ENCODE measurements at regions not wholly inside any gene's neighbourhood (a gene's known extent, or its start where the extent isn't known, plus 50 kb on each side); places are given as distances from the start of the nearest gene placed in this dataset.

DNA sequence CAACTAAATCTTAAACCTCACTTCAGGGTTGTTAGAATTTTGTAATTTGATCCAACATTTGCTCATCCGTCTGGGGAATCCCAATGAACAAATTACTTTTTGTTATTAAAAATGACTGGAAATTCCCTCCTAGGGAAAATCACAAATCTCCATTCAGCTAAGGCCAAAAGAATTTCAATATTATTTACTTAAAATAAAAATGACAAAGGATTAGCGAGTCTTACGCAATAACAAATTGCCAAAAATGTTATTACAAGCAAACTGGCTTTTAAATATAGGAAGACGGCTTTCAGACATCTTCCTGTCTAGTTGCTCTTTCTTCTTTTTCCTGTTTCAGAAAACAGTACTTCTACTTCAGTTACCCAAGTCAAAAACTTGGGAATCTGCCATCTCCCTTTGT, 92.4 kb upstream of the TSPAN8 start:
- ATAC-seq (no peak), DNase-seq (no peak)
- intact Hi-C loops (cut with DNase I, micrococcal nuclease), result no loop called here

- ATAC-seq (no peak), DNase-seq (no peak)
- intact Hi-C loops (cut with DNase I, micrococcal nuclease), result no loop called here
Observed at GRCh38 chr12:71243370-71243769, 85.6 kb upstream of the TSPAN8 start.

- intact Hi-C loops (cut with DNase I, micrococcal nuclease), result no loop called here
Observed at GRCh38 chr12:71242511-71242910, 84.7 kb upstream of the TSPAN8 start.

DNA sequence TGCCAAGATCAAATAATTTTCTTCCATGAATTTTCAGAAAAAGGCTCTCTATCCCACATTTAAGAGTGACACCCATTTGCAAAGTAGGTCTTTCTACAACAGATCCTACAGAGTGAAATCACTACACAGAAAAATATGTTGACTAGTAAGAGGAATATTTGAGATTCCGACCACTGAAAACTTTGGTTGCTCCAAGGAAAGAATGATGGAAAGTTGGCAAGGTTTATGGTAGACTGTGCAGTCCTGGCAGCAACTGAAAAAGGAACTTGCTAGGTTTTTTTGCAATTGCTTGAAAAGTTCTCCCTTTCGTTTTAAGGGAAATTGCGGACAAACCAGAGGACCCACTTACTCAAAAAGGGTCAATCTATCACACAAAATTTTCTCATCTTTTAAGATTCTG, 83.1 kb upstream of the TSPAN8 start:
- no peak for ATAC-seq
- intact Hi-C loops (cut with DNase I, micrococcal nuclease), result no loop called here
- no peak for DNase-seq

More at GRCh38 chr12:71242511-71242910, 84.7 kb upstream of the TSPAN8 start:
- no peak for DNase-seq
- ATAC-seq, result no peak

GRCh38 chr12:71239731-71240130, 81.9 kb upstream of the TSPAN8 start:
- DNase-seq (no peak), ATAC-seq (no peak)
- intact Hi-C loops (cut with DNase I, micrococcal nuclease), result no loop called here

- DNase-seq, result no peak
- ATAC-seq, result no peak
- intact Hi-C loops (cut with DNase I, micrococcal nuclease), result no loop called here
Observed at GRCh38 chr12:71237128-71237527, 79.3 kb upstream of the TSPAN8 start.

GRCh38 chr12:71236133-71236660, 78.4 kb upstream of the TSPAN8 start:
- ATAC-seq, result no peak
- no peak for DNase-seq
- intact Hi-C loops (cut with DNase I, micrococcal nuclease), result no loop called here

DNA sequence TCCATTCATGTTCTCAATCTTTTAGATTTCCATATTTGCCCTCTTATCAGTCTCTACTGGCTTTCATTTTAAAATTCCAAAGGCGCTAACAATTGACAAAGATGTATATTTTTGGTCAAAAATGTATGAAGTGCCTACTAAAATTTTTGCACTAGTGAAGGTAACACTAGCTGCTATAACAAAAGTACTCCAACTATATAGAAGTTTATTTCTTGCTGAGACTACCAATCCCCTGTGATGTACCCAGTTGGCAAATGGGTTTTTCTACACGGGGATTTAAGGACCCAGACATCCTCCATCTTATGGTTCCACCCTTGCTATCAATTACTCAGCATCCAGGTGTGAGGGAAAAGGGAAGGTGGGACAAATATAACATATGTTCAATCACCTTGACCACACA, 75.3 kb upstream of the TSPAN8 start:
- no peak for ATAC-seq
- DNase-seq, result no peak
- intact Hi-C loops (cut with DNase I, micrococcal nuclease), result no loop called here

DNA sequence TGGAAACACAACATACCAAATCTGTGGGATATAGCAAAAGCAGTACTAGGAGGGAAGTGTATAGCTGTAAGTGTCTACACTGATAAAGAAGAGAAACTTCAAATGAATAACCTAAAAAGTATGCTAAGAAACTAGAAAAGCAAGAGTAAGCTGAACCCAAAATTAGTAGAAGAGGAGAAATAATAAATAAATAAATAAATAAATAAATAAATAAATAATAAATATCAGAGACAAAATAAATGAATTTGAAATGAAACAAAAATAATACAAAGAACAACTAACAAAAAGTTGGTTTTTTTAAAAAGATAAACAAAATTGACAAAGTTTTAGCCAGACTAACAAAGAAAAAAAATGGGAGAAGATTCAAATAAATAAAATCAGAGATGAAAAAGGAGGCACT, 72.7 kb upstream of the TSPAN8 start:
- intact Hi-C loops (cut with DNase I, micrococcal nuclease), result no loop called here
- no peak for ATAC-seq
- no peak for DNase-seq

DNA sequence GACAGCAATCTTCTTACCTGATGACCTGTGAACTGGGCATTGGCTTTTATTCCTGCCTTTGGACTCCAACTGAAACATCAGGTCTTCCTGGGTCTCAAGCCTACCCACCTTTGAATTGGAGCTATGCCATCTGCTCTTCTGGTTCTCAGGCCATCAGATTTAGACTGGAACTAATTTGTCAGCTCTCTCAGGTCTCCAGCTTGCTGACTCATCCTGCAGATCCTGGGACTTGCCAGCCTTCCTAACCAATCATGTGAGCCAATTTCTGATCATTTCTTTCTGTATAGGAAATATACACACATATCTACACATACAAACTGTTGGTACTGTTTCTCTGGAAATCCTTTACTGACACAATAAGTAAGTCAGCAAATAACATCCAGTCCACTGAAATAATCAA, 65.3 kb upstream of the TSPAN8 start:
- ATAC-seq, result no peak
- intact Hi-C loops (cut with DNase I, micrococcal nuclease), result no loop called here

DNA sequence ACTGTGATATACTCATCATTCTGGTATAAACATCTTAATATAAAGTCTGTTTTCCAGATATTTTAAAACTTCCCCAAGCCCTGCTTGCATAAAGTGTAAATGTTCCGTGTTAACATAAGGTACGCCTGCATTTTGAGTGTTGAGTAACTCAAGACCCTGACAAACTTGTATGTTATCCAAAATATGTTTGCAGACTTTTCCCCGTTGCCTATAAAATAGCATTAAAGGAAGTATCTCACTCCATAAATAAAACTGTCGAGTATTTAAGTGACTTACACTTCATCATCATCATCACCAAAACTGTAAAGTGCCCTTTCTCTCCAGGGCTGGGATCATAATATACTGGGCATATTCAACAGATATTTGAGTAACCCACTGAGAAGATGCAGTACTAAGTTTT, 64.6 kb upstream of the TSPAN8 start:
- no peak for ATAC-seq
- intact Hi-C loops (cut with DNase I, micrococcal nuclease), result no loop called here

More for the DNA sequence above, 65.3 kb upstream of the TSPAN8 start:
- no peak for DNase-seq

DNA sequence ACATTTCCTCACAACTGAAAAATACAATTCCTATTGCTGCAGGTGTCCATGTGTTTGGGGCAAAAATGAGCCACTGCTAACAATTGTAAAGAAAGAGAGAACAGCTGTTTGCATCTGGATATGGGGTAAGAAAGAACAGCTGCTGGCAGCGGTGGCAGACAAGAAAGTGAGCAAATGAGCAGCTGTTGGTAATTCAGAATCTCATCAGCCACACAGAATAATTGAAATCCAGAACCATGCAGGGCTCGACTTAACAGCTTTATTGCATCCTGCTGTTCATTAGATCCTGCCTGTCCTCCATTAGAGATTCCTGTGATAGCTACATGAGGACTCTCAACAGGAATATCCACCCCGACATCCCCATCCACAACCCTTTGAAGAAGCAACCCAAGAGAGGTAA, 62.5 kb upstream of the TSPAN8 start:
- no peak for DNase-seq
- intact Hi-C loops (cut with DNase I, micrococcal nuclease), result no loop called here
- no peak for ATAC-seq

More for the DNA sequence above, 64.6 kb upstream of the TSPAN8 start:
- no peak for DNase-seq

GRCh38 chr12:71219224-71219623, 61.4 kb upstream of the TSPAN8 start:
- intact Hi-C loops (cut with DNase I, micrococcal nuclease), result no loop called here

GRCh38 chr12:71218616-71219015, 60.8 kb upstream of the TSPAN8 start:
- intact Hi-C loops (cut with DNase I, micrococcal nuclease), result no loop called here
- DNase-seq, result no peak
- ATAC-seq, result no peak

More at GRCh38 chr12:71219224-71219623, 61.4 kb upstream of the TSPAN8 start:
- DNase-seq (no peak), ATAC-seq (no peak)

GRCh38 chr12:71216725-71217579, 59.2 kb upstream of the TSPAN8 start:
- peak; percentile 54 to 73 for DNase-seq
- intact Hi-C loops (cut with DNase I, micrococcal nuclease), result no loop called here
- peak; percentile 79 for ATAC-seq

GRCh38 chr12:71214511-71215285, 56.9 kb upstream of the TSPAN8 start:
- DNase-seq (peak; percentile 29 to 69), ATAC-seq (peak; percentile 75)
- intact Hi-C loops (cut with DNase I, micrococcal nuclease), result no loop called here

- DNase-seq, result no peak
- intact Hi-C loops (cut with DNase I, micrococcal nuclease), result no loop called here
- no peak for ATAC-seq
Observed at GRCh38 chr12:71208053-71208685, 50.4 kb upstream of the TSPAN8 start.

Measured in left colon (tissue), 2 donors.